Loucy (cell line): ENCODE measurements at regions not wholly inside any gene's neighbourhood (a gene's known extent, or its start where the extent isn't known, plus 50 kb on each side); places are given as distances from the start of the nearest gene placed in this dataset.
"Not testable (repeated sequence)": the region's sequence is repeated elsewhere in the genome, so short reads cannot be mapped to it uniquely, and the experiment has no call there.

Experiments used
- H2AFZ ChIP-seq: fragments of 200-600 bp; sonication (generic); 2 replicates; pipeline ENCODE4 v1.6.0; 2016; ENCODE audit warnings: antibody characterized with exemption, mild to moderate bottlenecking, low read length, moderate library complexity
- H3F3A ChIP-seq: fragments of 200-600 bp; 2 replicates; pipeline ENCODE4 v1.6.0; 2016; ENCODE audit warnings: antibody characterized with exemption, low read depth, mild to moderate bottlenecking
- H3K27me3 ChIP-seq: fragments of 200-600 bp; sonication (generic); 2 replicates; pipeline ENCODE4 v1.6.1; 2014; ENCODE audit warnings: low read length, mild to moderate bottlenecking; ENCODE audit not compliant: insufficient read depth, poor library complexity, severe bottlenecking
- H3K36me3 ChIP-seq: fragments of 200-600 bp; sonication (generic); 2 replicates; pipeline ENCODE4 v1.6.1; 2016; ENCODE audit warnings: low read length; ENCODE audit not compliant: insufficient read depth
- H3K4me1 ChIP-seq: fragments of 200-600 bp; sonication (generic); 2 replicates; pipeline ENCODE4 v1.5.1; 2014; ENCODE audit warnings: low read length, mild to moderate bottlenecking; ENCODE audit not compliant: insufficient read depth, poor library complexity, severe bottlenecking
- H3K4me2 ChIP-seq: fragments of 200-600 bp; sonication (generic); 2 replicates; pipeline ENCODE4 v1.6.0; 2014; ENCODE audit warnings: antibody characterized with exemption, low read length, low read depth, mild to moderate bottlenecking; ENCODE audit not compliant: poor library complexity, severe bottlenecking
- H3K4me3 ChIP-seq: fragments of 200-600 bp; sonication (generic); 2 replicates; pipeline ENCODE4 v1.5.1; 2014; ENCODE audit warnings: low read length, mild to moderate bottlenecking, mixed read lengths; ENCODE audit not compliant: poor library complexity, severe bottlenecking
- H3K79me2 ChIP-seq: fragments of 200-600 bp; sonication (generic); 2 replicates; pipeline ENCODE4 v1.6.1; 2014; ENCODE audit warnings: low read length; ENCODE audit not compliant: insufficient read depth
- H3K9ac ChIP-seq: fragments of 200-600 bp; sonication (generic); 2 replicates; pipeline ENCODE4 v1.6.0; 2014; ENCODE audit warnings: mild to moderate bottlenecking, low read depth, low read length, moderate library complexity; ENCODE audit not compliant: poor library complexity, severe bottlenecking
- H3K9me2 ChIP-seq: fragments of 200-600 bp; sonication (generic); replicated peaks from 2 replicates; pipeline ENCODE4 v1.6.1; 2016; ENCODE audit warnings: low read depth, low read length, mixed read lengths
- H3K9me3 ChIP-seq: fragments of 200-600 bp; sonication (generic); 2 replicates; pipeline ENCODE4 v1.6.1; 2014; ENCODE audit warnings: mild to moderate bottlenecking, antibody characterized with exemption, low read length, low read depth; ENCODE audit not compliant: insufficient read depth
- H4K20me1 ChIP-seq: fragments of 200-600 bp; sonication (generic); 2 replicates; pipeline ENCODE4 v1.6.0; 2014; ENCODE audit warnings: antibody characterized with exemption, low read length, mild to moderate bottlenecking; ENCODE audit not compliant: insufficient read depth, poor library complexity, severe bottlenecking
- EZH2phosphoT487 ChIP-seq: fragments of 200-600 bp; IDR thresholded peaks from 2 replicates; pipeline ENCODE4 v1.6.1; 2018; ENCODE audit warnings: antibody characterized with exemption, mild to moderate bottlenecking, moderate library complexity, borderline replicate concordance
- TF ChIP-seq, protein P1 (sequence below): fragments of 200-600 bp; sonication (generic); conservative IDR thresholded peaks from 2 replicates; pipeline ENCODE4 v1.5.1; 2014; ENCODE audit warnings: mild to moderate bottlenecking, antibody characterized with exemption, low read length

DNA sequence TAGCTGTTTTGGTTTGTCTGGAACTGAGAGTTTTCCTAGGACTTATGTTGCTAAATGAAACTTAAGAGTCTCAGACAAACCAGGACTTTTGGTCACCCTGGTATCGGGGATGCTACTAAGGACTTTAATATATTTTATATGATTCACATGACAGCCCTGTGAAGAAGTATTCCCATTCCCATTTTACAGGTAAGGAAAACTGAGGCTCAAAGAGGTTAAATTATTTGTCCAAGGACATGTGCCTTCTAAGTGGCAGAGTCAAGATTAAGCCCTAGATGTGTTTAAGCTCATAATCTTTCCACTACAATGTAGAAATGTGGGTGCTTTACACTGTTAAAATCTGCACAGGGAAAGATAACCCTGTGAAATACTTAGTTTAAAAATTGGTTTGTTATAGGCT lies 77.7 kb upstream of the ATP5MC3 start:
- H3K4me3 ChIP-seq = no peak overlapping the region
- no peaks in the 10 kb centered on the region for H3K79me2 ChIP-seq
- no peaks in the 10 kb centered on the region for H4K20me1 ChIP-seq
- no peaks in the 10 kb centered on the region for H3K36me3 ChIP-seq
- no peaks in the 10 kb centered on the region for H3K9me3 ChIP-seq
- H3K27me3 ChIP-seq = no peaks in the 10 kb centered on the region
- TF ChIP-seq, protein P1, sequence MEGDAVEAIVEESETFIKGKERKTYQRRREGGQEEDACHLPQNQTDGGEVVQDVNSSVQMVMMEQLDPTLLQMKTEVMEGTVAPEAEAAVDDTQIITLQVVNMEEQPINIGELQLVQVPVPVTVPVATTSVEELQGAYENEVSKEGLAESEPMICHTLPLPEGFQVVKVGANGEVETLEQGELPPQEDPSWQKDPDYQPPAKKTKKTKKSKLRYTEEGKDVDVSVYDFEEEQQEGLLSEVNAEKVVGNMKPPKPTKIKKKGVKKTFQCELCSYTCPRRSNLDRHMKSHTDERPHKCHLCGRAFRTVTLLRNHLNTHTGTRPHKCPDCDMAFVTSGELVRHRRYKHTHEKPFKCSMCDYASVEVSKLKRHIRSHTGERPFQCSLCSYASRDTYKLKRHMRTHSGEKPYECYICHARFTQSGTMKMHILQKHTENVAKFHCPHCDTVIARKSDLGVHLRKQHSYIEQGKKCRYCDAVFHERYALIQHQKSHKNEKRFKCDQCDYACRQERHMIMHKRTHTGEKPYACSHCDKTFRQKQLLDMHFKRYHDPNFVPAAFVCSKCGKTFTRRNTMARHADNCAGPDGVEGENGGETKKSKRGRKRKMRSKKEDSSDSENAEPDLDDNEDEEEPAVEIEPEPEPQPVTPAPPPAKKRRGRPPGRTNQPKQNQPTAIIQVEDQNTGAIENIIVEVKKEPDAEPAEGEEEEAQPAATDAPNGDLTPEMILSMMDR = no peak
- TF ChIP-seq EZH2phosphoT487 = no peak
- no peaks in the 10 kb centered on the region for H3K4me1 ChIP-seq
- H3K9me2 ChIP-seq = no peaks in the 10 kb centered on the region
- H3K4me2 ChIP-seq = no peak overlapping the region
- no peak overlapping the region for H3K9ac ChIP-seq
- no peak overlapping the region for H2AFZ ChIP-seq
- H3F3A ChIP-seq = no peaks in the 10 kb centered on the region

DNA sequence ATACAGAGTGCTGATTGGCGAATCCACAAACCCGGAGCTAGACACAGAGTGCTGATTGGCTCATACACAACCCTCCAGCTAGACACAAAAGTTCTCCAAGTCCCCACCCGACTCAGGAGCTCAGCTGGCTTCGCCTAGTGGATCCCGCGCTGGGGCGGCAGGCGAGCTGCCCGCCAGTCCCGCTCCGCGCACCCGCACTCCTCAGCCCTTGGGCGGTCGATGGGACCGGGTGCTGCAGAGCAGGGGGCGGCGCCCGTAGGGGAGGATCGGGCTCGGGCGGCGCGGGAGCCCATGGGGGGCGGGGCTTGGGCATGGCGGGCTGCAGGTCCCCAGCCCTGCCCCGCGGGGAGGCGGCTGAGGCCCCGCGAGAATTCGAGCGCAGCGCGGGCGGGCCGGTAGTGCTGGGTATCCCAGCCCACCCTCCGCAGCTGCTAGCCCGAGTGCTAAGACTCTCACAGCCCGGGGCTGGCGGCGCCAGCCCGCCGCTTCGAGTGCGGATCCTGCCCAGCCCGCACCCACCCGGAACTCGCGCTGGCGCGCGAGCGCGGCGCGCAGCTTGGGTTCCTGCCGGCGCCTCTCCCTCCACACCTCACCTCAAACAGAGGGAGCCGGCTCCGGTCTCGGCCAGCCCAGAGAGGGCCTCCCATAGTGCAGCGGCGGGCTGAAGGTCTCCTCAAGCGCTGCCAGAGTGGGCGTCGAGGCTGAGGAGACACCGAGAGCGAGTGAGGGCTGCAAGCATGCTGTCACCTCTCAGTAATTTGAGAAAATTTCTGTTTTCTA lies 75.5 kb upstream of the ATP5MC3 start:
- Histone ChIP-seq H3K79me2 (no peaks in the 10 kb centered on the region), H2AFZ (no peak overlapping the region), H3K36me3 (no peaks in the 10 kb centered on the region), H3K4me1 (no peaks in the 10 kb centered on the region), H3K9me2 (no peaks in the 10 kb centered on the region), H3K9me3 (no peaks in the 10 kb centered on the region), H3K9ac (no peak overlapping the region), H4K20me1 (no peaks in the 10 kb centered on the region), H3K4me2 (no peak overlapping the region), H3K4me3 (no peak overlapping the region), H3K27me3 (no peaks in the 10 kb centered on the region), H3F3A (no peaks in the 10 kb centered on the region)
- TF ChIP-seq, protein P1 = no peak
- TF ChIP-seq EZH2phosphoT487 = no peak

DNA sequence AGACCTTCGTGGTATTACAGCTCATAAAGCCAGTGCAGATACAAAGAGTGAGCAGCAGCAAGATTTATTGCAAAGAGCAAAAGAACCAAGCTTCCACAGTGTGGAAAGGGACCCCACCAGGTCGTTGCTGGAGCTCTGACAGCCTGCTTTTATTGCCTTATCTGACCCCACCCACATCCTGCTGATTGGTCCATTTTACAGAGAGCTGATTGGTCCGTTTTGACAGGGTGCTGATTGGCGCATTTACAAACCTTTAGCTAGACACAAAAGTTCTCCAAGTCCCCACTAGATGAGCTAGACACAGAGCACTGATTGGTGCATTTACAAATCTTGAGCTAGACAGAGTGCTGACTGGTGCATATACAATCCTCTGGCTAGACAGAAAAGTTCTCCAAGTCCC lies 74.9 kb upstream of the ATP5MC3 start:
- not testable (repeated sequence) for H3K9me3 ChIP-seq, H3K36me3 ChIP-seq, H3K27me3 ChIP-seq, H3K4me1 ChIP-seq, H3K9ac ChIP-seq, H3F3A ChIP-seq, H3K4me2 ChIP-seq, H2AFZ ChIP-seq, H3K79me2 ChIP-seq, H3K4me3 ChIP-seq, H4K20me1 ChIP-seq, H3K9me2 ChIP-seq

DNA sequence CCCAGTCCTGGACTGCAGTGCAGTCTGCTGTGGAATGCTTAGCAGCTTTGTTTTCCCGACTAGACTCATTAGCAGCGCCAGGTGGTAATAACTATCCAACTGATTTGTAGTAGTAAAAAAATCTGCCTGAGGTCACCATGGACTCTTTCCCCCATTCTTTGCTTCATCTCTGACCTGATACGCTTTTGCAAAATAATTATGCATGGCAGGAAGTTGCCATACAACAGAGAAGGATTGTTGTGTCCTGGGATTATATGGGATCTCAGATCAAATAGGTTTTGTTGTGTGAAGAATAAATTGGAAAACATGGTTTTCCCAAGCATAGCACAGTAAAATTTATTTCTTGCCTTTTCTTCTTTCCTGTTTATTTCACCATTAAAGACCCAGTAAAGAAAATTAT lies 72.4 kb upstream of the ATP5MC3 start:
- Histone ChIP-seq H2AFZ (no peak overlapping the region), H3K9me3 (no peaks in the 10 kb centered on the region), H3K4me1 (no peaks in the 10 kb centered on the region)

More for the DNA sequence above, 72.4 kb upstream of the ATP5MC3 start:
- Histone ChIP-seq H3K79me2 (no peaks in the 10 kb centered on the region), H3K9me2 (no peaks in the 10 kb centered on the region), H3K27me3 (no peaks in the 10 kb centered on the region), H3K4me2 (no peak overlapping the region), H3K36me3 (no peaks in the 10 kb centered on the region), H3K4me3 (no peak overlapping the region), H3K9ac (no peak overlapping the region), H4K20me1 (no peaks in the 10 kb centered on the region), H3F3A (no peaks in the 10 kb centered on the region)
- TF ChIP-seq EZH2phosphoT487 = no peak
- TF ChIP-seq, protein P1 = no peak
